Spleen (tissue), 11 donors: ENCODE measurements at regions not wholly inside any gene's neighbourhood (a gene's known extent, or its start where the extent isn't known, plus 50 kb on each side); places are given as distances from the start of the nearest gene placed in this dataset.

ENCODE experiments used
- DNase-seq: peaks from one replicate; pipeline ENCODE4 v3.0.0-alpha.2; 2020
- H3K27ac ChIP-seq, 8 donors: fragments of 200-600 bp; sonication (generic) in 7 of 8; 1 replicate in 4 of 8; 2 replicates in 4 of 8; pipeline versions ENCODE4 v1.5.0 to v1.8.0; 2016 to 2021; ENCODE audit warnings: inconsistent platforms in 4 of 8, mild to moderate bottlenecking in 4 of 8, moderate library complexity in 1 of 8
- H3K27me3 ChIP-seq, 7 donors: fragments of 200-600 bp; sonication (generic) in 6 of 7; replicated peaks in 1 of 7; 1 replicate in 4 of 7; 2 replicates in 3 of 7; pipeline versions ENCODE4 v1.5.0 to v1.8.0; 2016 to 2021; ENCODE audit warnings: inconsistent platforms in 3 of 7, mild to moderate bottlenecking in 1 of 7
- H3K36me3 ChIP-seq, 6 donors: fragments of 200-600 bp; sonication (generic) in 5 of 6; 1 replicate in 4 of 6; 2 replicates in 2 of 6; pipeline versions ENCODE4 v1.5.0 to v1.8.0; 2016 to 2021; ENCODE audit warnings: inconsistent platforms in 2 of 6
- H3K4me1 ChIP-seq, 6 donors: fragments of 200-600 bp; sonication (generic) in 5 of 6; 1 replicate in 3 of 6; 2 replicates in 3 of 6; pipeline versions ENCODE4 v1.5.0 to v1.8.0; 2016 to 2021; ENCODE audit warnings: inconsistent platforms in 3 of 6
- H3K4me3 ChIP-seq, 8 donors: fragments of 200-600 bp; sonication (generic) in 7 of 8; 1 replicate in 4 of 8; 2 replicates in 4 of 8; pipeline versions ENCODE4 v1.5.0 to v1.8.0; 2016 to 2021; ENCODE audit warnings: inconsistent platforms in 4 of 8, mild to moderate bottlenecking in 4 of 8, moderate library complexity in 2 of 8
- H3K9me3 ChIP-seq, 8 donors: fragments of 200-600 bp; sonication (generic) in 7 of 8; 1 replicate in 4 of 8; 2 replicates in 4 of 8; pipeline versions ENCODE4 v1.5.0 to v1.8.0; 2016 to 2021; ENCODE audit warnings: inconsistent platforms in 4 of 8
- CTCF ChIP-seq, 11 experiments: fragments of 200-600 bp in 7 of 11; fragments of 450-650 bp in 4 of 11; sonication (generic) in 4 of 11; IDR thresholded peaks in 8 of 11; conservative IDR thresholded peaks in 3 of 11; 1 replicate in 7 of 11; 2 replicates in 4 of 11; pipeline versions ENCODE4 v1.4.0 to v1.8.0; 2016 to 2021; ENCODE audit warnings: antibody characterized with exemption in 11 of 11, inconsistent platforms in 4 of 11, mild to moderate bottlenecking in 1 of 11
- POLR2A ChIP-seq, 3 donors: fragments of 450-650 bp; IDR thresholded peaks; one replicate each; pipeline ENCODE4 v1.5.1; 2017; ENCODE audit warnings: antibody characterized with exemption in 3 of 3, mild to moderate bottlenecking in 1 of 3
- POLR2AphosphoS5 ChIP-seq, 3 donors: sonication (generic); formaldehyde crosslinking; IDR thresholded peaks; one replicate each; pipeline ENCODE4 v1.5.1; 2017; ENCODE audit warnings: antibody characterized with exemption in 3 of 3
- WGBS, 5 donors: extraction: QIAGEN DNeasy Blood & Tissue Kit in 3 of 5; methylation state at CpG; one replicate each; pipeline versions ENCODE4 v1.1.5 to v1.1.7; 2013 to 2018; 5-methylcytosine and 5-hydroxymethylcytosine counted together
- intact Hi-C: fragments of 100-400 bp; cut with DNase I; formaldehyde crosslinking; loops from one replicate; pipeline ENCODE4 v1.15.0; 2023; ENCODE audit warnings: low total_unique reads
- donor health status: healthy with polysubstance abuse.
- donor health status: DM: no; HTN: no; CAD: no; lungs with moderate emphysema.
- donor health status: DM: no; HTN: no; CAD: no.
- donor health status: Bipolar disorder and iron deficiency.
- donor health status: healthy.
- donor health status: DM: no; HTN: no; CAD: no.
- donor health status: DM: yes; HTN: yes; CAD: no.

DNA sequence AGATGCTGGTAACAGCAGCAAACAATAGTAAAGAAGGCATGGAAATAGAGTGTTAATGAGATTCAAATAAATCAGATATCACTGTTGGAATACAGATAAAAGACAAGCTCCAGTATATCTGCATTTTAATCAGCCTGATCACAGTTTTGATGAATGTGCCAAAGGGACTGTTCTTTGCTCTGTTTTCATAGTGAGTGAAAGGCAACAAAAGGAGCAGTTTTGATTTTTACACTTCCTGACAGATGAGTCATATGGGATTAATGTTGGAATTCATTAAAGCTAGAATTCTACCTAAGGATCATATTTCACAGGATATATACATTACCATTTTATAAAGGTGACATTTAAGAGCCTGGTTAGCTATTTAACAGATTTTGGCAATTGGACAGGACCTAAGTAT lies 743.3 kb upstream of the PTPRD start:
- H3K4me1 ChIP-seq = no peaks in the 10 kb centered on the region
- no peak for DNase-seq
- TF ChIP-seq POLR2A (IDR thresholded peaks at IDR 0.05) (no peak), POLR2AphosphoS5 (IDR thresholded peaks at IDR 0.05) (no peak), CTCF (IDR thresholded peaks at IDR 0.05 in 8 of 11, conservative IDR thresholded peaks at IDR 0.05 in 3 of 11) (no peak)
- no peaks in the 10 kb centered on the region for H3K36me3 ChIP-seq
- H3K9me3 ChIP-seq = no peaks in the 10 kb centered on the region
- intact Hi-C loops = no loop called here
- H3K27me3 ChIP-seq = no peaks in the 10 kb centered on the region
- no peak overlapping the region for H3K27ac ChIP-seq
- no peak overlapping the region for H3K4me3 ChIP-seq

DNA sequence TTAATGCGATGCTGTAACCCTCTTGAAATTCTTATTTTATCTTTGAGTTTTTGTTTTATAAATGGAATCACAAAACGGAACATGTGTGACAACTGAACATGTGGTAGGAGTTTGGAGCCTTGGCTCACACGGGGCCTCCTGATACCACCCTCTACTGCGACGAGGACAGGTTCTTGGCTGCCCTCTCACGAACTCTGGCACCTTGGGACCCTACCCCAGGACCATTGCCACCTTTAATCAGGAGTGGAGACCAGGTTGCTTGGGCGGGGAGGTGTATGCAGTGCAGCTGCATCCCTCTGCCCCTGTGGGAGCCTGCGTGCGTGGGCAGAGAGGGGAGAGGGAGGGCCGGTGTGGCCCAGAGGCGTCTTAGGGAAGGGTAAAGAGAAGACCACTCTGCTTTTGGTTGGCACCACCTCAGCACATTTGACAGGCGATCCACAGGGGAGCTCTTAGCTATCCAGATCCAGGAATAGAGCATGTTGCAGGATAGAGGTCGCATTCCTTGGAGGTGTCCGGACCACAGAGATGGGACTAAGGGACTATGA lies 753.9 kb upstream of the PTPRD start:
- 73 to 80% (median 79%) methylated on average over 14 of the region's 14 CpGs for WGBS, 5 donors
- intact Hi-C loops = no loop called here
- Histone ChIP-seq H3K36me3 (no peaks in the 10 kb centered on the region), H3K27me3 (no peaks in the 10 kb centered on the region), H3K4me1 (no peaks in the 10 kb centered on the region), H3K4me3 (no peak overlapping the region), H3K9me3 (peaks cover 0 to 4% (median 0%) of the 10 kb centered on the region in 8 donors), H3K27ac (no peak overlapping the region)
- TF ChIP-seq POLR2AphosphoS5 (IDR thresholded peaks at IDR 0.05) = no peak
- no peak for TF ChIP-seq CTCF (IDR thresholded peaks at IDR 0.05 in 8 of 11, conservative IDR thresholded peaks at IDR 0.05 in 3 of 11)
- no peak for TF ChIP-seq POLR2A (IDR thresholded peaks at IDR 0.05)
- no peak for DNase-seq

GRCh38 chr9:11374926-11375325 lies 762.1 kb upstream of the PTPRD start:
- no peak for TF ChIP-seq POLR2AphosphoS5 (IDR thresholded peaks at IDR 0.05)
- no peak for TF ChIP-seq CTCF (IDR thresholded peaks at IDR 0.05 in 8 of 11, conservative IDR thresholded peaks at IDR 0.05 in 3 of 11)
- TF ChIP-seq POLR2A (IDR thresholded peaks at IDR 0.05) = no peak

DNA sequence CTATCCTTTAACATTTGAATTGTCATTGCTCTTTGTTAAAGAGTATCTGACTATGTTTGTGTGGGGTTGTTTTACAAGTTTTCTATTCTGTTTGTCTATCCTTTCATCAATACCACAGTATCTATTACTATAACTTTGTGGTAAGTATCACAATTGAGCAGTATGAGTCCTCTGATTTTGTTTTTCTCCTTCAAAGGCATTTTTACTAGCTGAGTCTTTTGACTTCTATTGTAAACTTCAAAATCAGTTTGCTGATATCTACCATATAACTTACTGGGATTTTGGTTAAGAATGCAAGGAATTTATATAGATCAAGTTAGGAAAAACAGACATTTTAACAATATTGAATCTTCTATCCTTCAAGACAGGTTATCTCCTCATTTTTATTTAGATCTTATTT lies 789.8 kb upstream of the PTPRD start:
- Histone ChIP-seq H3K27ac (no peak overlapping the region), H3K9me3 (peaks cover 2 to 92% (median 68%) of the 10 kb centered on the region in 8 donors), H3K36me3 (no peaks in the 10 kb centered on the region), H3K27me3 (no peaks in the 10 kb centered on the region), H3K4me1 (no peaks in the 10 kb centered on the region), H3K4me3 (no peak overlapping the region)
- intact Hi-C loops = no loop called here
- DNase-seq = no peak
- no peak for TF ChIP-seq POLR2AphosphoS5 (IDR thresholded peaks at IDR 0.05)
- TF ChIP-seq CTCF (IDR thresholded peaks at IDR 0.05 in 8 of 11, conservative IDR thresholded peaks at IDR 0.05 in 3 of 11) = no peak
- TF ChIP-seq POLR2A (IDR thresholded peaks at IDR 0.05) = no peak

More at GRCh38 chr9:11374926-11375325, 762.1 kb upstream of the PTPRD start:
- H3K36me3 ChIP-seq = no peaks in the 10 kb centered on the region
- no peaks in the 10 kb centered on the region for H3K4me1 ChIP-seq
- DNase-seq = no peak
- H3K4me3 ChIP-seq = no peak overlapping the region
- H3K9me3 ChIP-seq = peaks cover 0 to 3% (median under 1%) of the 10 kb centered on the region in 8 donors
- intact Hi-C loops = no loop called here
- H3K27me3 ChIP-seq = no peaks in the 10 kb centered on the region
- H3K27ac ChIP-seq = no peak overlapping the region
- WGBS, 5 donors = 76 to 88% (median 82%) methylated on average over 7 of the region's 7 CpGs
